SK-N-MC (cell line): ENCODE measurements at regions not wholly inside any gene's neighbourhood (a gene's known extent, or its start where the extent isn't known, plus 50 kb on each side); places are given as distances from the start of the nearest gene placed in this dataset.

Experiments used
- EZH2 ChIP-seq: fragments of 200-600 bp; sonication (generic); IDR thresholded peaks from one replicate; pipeline ENCODE4 v1.6.1; 2017; ENCODE audit warnings: antibody characterized with exemption
- POLR2AphosphoS5 ChIP-seq: IDR thresholded peaks from 2 replicates; pipeline ENCODE4 v1.6.1; 2012; ENCODE audit warnings: mild to moderate bottlenecking, low read depth, low read length, borderline replicate concordance

GRCh38 chr13:34751044-34751443, 191.0 kb upstream of the NBEA start:
- TF ChIP-seq EZH2 (no peak), POLR2AphosphoS5 (no peak)
